ENCODE measurements at regions not wholly inside any gene's neighbourhood (a gene's known extent, or its start where the extent isn't known, plus 50 kb on each side); places are given as distances from the start of the nearest gene placed in this dataset.

DNA sequence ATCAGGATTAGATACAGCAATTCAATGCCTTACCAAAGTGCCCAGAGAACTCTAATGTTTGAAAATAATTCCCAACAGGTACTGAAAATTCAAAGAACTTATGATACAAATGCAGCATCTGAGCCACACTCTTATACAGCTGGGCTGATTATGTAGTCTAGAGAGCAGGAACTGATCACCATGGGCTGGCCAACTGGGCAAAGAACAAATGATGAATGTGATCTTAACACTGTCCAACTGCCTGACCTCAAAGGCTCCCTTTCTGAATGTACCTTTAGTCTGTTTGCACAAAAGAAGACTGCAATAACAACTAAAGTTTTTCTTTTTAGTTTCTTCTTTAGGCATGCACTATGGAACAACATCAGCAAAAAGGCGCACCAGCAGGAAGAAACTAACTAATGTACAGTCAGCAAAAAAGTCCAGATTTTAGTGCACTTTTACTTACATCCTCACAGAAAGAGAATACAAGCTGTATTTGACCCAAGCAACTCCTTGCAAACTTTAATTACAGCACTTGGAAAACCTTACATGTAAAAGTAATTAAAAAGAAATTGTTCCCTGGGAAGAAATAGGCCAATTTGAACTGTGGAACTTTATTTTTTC lies 1095.1 kb downstream of the IGSF11 start:
- H3K4me3 ChIP-seq (ENCODE audit: control insufficient read depth, low read depth, low read length), result no peak overlapping the region
- TF ChIP-seq, protein P1, sequence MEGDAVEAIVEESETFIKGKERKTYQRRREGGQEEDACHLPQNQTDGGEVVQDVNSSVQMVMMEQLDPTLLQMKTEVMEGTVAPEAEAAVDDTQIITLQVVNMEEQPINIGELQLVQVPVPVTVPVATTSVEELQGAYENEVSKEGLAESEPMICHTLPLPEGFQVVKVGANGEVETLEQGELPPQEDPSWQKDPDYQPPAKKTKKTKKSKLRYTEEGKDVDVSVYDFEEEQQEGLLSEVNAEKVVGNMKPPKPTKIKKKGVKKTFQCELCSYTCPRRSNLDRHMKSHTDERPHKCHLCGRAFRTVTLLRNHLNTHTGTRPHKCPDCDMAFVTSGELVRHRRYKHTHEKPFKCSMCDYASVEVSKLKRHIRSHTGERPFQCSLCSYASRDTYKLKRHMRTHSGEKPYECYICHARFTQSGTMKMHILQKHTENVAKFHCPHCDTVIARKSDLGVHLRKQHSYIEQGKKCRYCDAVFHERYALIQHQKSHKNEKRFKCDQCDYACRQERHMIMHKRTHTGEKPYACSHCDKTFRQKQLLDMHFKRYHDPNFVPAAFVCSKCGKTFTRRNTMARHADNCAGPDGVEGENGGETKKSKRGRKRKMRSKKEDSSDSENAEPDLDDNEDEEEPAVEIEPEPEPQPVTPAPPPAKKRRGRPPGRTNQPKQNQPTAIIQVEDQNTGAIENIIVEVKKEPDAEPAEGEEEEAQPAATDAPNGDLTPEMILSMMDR (IDR thresholded peaks at IDR 0.05; ENCODE audit: control insufficient read depth, insufficient read depth, low read depth, low read length, missing control alignments), result no peak
- no peak for DNase-seq (ENCODE audit: low read depth)

DNA sequence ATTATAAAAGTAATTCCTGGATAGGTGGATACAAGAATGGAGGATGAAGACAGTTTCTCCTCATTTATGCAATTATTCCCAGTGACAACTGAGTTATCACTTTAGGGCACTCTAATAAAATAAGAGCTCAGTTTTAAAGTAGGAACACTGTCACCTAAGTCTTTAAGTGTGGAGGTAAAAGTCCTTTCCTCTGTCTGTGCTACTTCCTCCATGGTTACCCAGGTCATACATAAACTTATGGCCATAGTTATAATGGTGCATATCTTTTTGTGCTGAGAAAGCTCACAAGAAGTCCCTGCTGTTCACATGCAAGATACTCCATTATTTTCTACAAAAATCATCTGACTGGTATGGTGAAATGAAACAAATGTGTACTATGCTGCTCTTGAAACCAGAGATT lies 1093.6 kb downstream of the IGSF11 start:
- no peak for DNase-seq (ENCODE audit: low read depth)
- TF ChIP-seq, protein P1 (IDR thresholded peaks at IDR 0.05; ENCODE audit: control insufficient read depth, insufficient read depth, low read depth, low read length, missing control alignments), result no peak

DNA sequence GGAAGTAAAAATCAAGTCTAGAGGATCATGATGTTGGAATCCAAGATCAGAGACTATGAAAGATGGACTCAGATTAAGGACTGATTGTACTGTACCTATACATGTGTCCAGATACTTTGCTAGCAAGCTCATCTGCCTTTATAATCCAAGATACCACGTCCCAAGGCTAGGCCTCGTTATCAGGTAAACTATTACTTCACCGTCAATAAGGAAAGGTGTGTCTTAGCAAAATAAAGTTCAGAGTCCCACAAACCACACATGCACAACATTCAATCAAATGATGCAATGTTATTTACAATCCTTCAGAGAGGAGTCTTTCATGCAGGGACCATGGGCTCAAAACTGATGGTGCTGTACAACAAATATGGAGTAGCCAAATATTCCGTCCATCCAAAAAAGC lies 1092.9 kb downstream of the IGSF11 start:
- DNase-seq (ENCODE audit: low read depth), result no peak
- H3K4me3 ChIP-seq (ENCODE audit: control insufficient read depth, low read depth, low read length), result no peak overlapping the region
- TF ChIP-seq, protein P1 (IDR thresholded peaks at IDR 0.05; ENCODE audit: control insufficient read depth, insufficient read depth, low read depth, low read length, missing control alignments), result no peak

More for the DNA sequence above, 1093.6 kb downstream of the IGSF11 start:
- no peak overlapping the region for H3K4me3 ChIP-seq (ENCODE audit: control insufficient read depth, low read depth, low read length)

DNA sequence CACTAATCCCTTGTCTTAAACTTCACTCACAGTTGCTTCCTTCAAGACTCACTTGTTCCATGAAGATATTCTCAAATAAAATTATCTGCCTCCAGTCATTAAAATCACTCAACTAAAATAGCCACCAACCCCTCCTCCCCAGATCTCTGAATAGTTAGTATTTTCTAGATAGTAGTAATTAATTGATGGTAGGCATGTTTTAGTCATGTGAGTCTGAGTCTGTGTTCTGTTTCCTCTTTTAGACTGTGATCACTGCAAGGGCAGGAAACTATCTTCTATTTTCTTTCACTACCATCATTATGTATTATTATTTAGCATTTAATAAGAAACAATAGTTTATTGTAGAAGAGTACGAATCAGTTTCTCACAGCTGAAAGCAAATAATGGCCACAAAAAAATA lies 1080.5 kb downstream of the IGSF11 start:
- TF ChIP-seq, protein P1 (IDR thresholded peaks at IDR 0.05; ENCODE audit: control insufficient read depth, insufficient read depth, low read depth, low read length, missing control alignments), result no peak

DNA sequence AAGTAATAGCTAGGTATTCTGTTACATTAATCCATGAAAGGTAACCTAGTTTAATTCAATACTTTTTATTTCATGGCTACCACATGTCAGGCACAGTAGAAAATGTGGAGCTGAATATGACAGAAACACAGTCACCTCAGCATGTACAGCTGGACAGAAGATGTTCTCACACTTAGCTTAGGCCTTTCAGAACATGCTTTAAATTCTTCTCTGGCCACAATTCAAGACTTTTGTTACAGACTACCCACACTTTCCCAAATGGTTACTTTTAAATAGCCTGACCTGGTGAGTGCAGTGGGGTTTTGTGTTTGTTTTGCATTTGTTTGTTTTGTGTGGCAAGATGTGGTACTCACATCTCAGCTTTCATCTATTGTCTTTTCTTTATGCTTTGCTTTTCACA lies 1079.5 kb downstream of the IGSF11 start:
- no peak for DNase-seq (ENCODE audit: low read depth)
- H3K4me3 ChIP-seq (ENCODE audit: control insufficient read depth, low read depth, low read length), result no peak overlapping the region
- TF ChIP-seq, protein P1 (IDR thresholded peaks at IDR 0.05; ENCODE audit: control insufficient read depth, insufficient read depth, low read depth, low read length, missing control alignments), result no peak

More for the DNA sequence above, 1080.5 kb downstream of the IGSF11 start:
- DNase-seq (ENCODE audit: low read depth), result no peak
- no peak overlapping the region for H3K4me3 ChIP-seq (ENCODE audit: control insufficient read depth, low read depth, low read length)

DNA sequence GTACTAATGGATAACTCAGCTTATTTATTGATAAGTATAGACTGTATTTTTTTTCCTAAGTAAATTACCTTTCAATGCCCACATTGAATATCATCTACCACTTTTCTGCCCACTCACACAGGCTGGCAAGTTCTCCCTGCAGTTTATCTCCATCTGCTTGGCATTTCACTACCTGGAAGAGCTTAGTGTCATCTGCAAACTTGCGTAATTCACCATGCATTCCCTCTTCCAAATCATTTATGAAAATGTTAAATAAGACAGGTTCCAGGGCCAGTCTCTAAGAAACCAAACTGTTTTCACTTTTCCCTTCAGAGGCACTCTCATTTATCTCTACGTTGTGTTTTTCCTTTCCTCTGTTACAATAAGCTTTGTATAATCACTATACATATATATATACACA lies 1076.6 kb downstream of the IGSF11 start:
- no peak for DNase-seq (ENCODE audit: low read depth)
- no peak overlapping the region for H3K4me3 ChIP-seq (ENCODE audit: control insufficient read depth, low read depth, low read length)
- TF ChIP-seq, protein P1 (IDR thresholded peaks at IDR 0.05; ENCODE audit: control insufficient read depth, insufficient read depth, low read depth, low read length, missing control alignments), result no peak
